ENCODE measurements at regions not wholly inside any gene's neighbourhood (a gene's known extent, or its start where the extent isn't known, plus 50 kb on each side); places are given as distances from the start of the nearest gene placed in this dataset.

GRCh38 chr6:40891131-40891530 is 147.9 kb downstream of the UNC5CL start (continued):
- no peak for TF ChIP-seq AR (CRISPR knock-in tag; IDR thresholded peaks at IDR 0.05)

- ATAC-seq, result no peak
- Mint-ChIP-seq H3K36me3 (no peaks in the 10 kb centered on the region), H3K9me3 (no peaks in the 10 kb centered on the region), H3K4me1 (peaks cover 5% of the 10 kb centered on the region), H3K27me3 (ENCODE audit: low read depth) (peaks cover 9% of the 10 kb centered on the region), H3K27ac (no peak overlapping the region), H3K4me3 (no peak overlapping the region)
- TF ChIP-seq ZNF671 (CRISPR knock-in tag; IDR thresholded peaks at IDR 0.05) (no peak), ZNF219 (CRISPR knock-in tag; IDR thresholded peaks at IDR 0.05; ENCODE audit: borderline replicate concordance) (no peak), AFF4 (CRISPR knock-in tag; IDR thresholded peaks at IDR 0.05; ENCODE audit: borderline replicate concordance) (no peak), TP53 (CRISPR knock-in tag; IDR thresholded peaks at IDR 0.05) (no peak), MYBL2 (CRISPR knock-in tag; IDR thresholded peaks at IDR 0.05) (no peak), IRF1 (CRISPR knock-in tag; IDR thresholded peaks at IDR 0.05) (no peak), SMAD3 (CRISPR knock-in tag; IDR thresholded peaks at IDR 0.05; ENCODE audit: borderline replicate concordance) (no peak), ARID4B (CRISPR knock-in tag; IDR thresholded peaks at IDR 0.05; ENCODE audit: borderline replicate concordance) (no peak), NR3C1 (CRISPR knock-in tag; conservative IDR thresholded peaks at IDR 0.05; ENCODE audit: low read depth) (no peak), AR (CRISPR knock-in tag; IDR thresholded peaks at IDR 0.05) (no peak), FOXK1 (CRISPR knock-in tag; IDR thresholded peaks at IDR 0.05) (no peak), ZMAT4 (CRISPR knock-in tag; IDR thresholded peaks at IDR 0.05) (no peak)
- CTCF ChIA-PET, result interaction anchor here (1.0 to 3.2 kb wide), 3 partner anchors 23 to 150 kb away, joined by 5 to 17 read pairs (median 5); partner anchors contain the start of gene UNC5CL
- DNase-seq (ENCODE audit: low spot score), result no peak
- POLR2A ChIA-PET, result interaction anchor here (1.2 kb wide), 1 partner anchor 15 kb away, joined by 3 read pairs; no protein-coding TSS in a partner anchor
These were observed 149.7 kb downstream of the UNC5CL start for GRCh38 chr6:40889137-40889832.
